Endodermal cell (in vitro differentiated cells): ENCODE measurements at regions not wholly inside any gene's neighbourhood (a gene's known extent, or its start where the extent isn't known, plus 50 kb on each side); places are given as distances from the start of the nearest gene placed in this dataset.

Experiments used
- DNase-seq: peaks from one replicate; pipeline ENCODE4 v3.0.0-alpha.2; 2017
- H3K27ac ChIP-seq: 2 replicates; pipeline ENCODE4 v1.5.1; 2013; ENCODE audit warnings: mild to moderate bottlenecking, low read depth, low read length, moderate library complexity
- H3K27me3 ChIP-seq: 2 replicates; pipeline ENCODE4 v1.6.1; 2013; ENCODE audit warnings: mild to moderate bottlenecking, low read length, moderate library complexity; ENCODE audit not compliant: insufficient read depth, control insufficient read depth, poor library complexity, severe bottlenecking
- H3K36me3 ChIP-seq: 2 replicates; pipeline ENCODE4 v1.7.0; 2013; ENCODE audit warnings: mild to moderate bottlenecking, low read length, moderate library complexity; ENCODE audit not compliant: control insufficient read depth, insufficient read depth
- H3K4me1 ChIP-seq: one replicate; pipeline ENCODE4 v1.7.0; 2013; ENCODE audit warnings: low read length; ENCODE audit not compliant: control insufficient read depth, insufficient read depth
- H3K4me3 ChIP-seq: 2 replicates; pipeline ENCODE4 v1.5.1; 2013; ENCODE audit warnings: mild to moderate bottlenecking, low read length, moderate library complexity
- H3K9ac ChIP-seq: 2 replicates; pipeline ENCODE4 v1.6.1; 2013; ENCODE audit warnings: mild to moderate bottlenecking, low read length, moderate library complexity; ENCODE audit not compliant: poor library complexity, severe bottlenecking; ENCODE audit errors: extremely low read depth
- H3K9me3 ChIP-seq: 2 replicates; pipeline ENCODE4 v1.6.1; 2013; ENCODE audit warnings: mild to moderate bottlenecking, low read length, moderate library complexity; ENCODE audit not compliant: control insufficient read depth
- H3K27ac Mint-ChIP-seq: 2 replicates; pipeline ENCODE4 v1.8.0; 2020; ENCODE audit warnings: mixed read lengths
- H3K27me3 Mint-ChIP-seq: 2 replicates; pipeline ENCODE4 v1.8.0; 2021; ENCODE audit warnings: mild to moderate bottlenecking, mixed read lengths; ENCODE audit not compliant: insufficient read depth
- H3K36me3 Mint-ChIP-seq: 2 replicates; pipeline ENCODE4 v1.8.0; 2020; ENCODE audit warnings: low read depth, mixed read lengths
- H3K4me1 Mint-ChIP-seq: 2 replicates; pipeline ENCODE4 v1.8.0; 2020; ENCODE audit warnings: mixed read lengths
- H3K4me3 Mint-ChIP-seq: 2 replicates; pipeline ENCODE4 v1.8.0; 2020; ENCODE audit warnings: mild to moderate bottlenecking, moderate library complexity, mixed read lengths
- H3K9me3 Mint-ChIP-seq: 2 replicates; pipeline ENCODE4 v1.8.0; 2020; ENCODE audit warnings: mild to moderate bottlenecking, mixed read lengths
- CTCF ChIP-seq: fragments of 200-600 bp; sonication (generic); conservative IDR thresholded peaks from 2 replicates; pipeline ENCODE4 v1.5.0; 2021; ENCODE audit warnings: antibody characterized with exemption, mild to moderate bottlenecking
- WGBS, 2 experiments: methylation state at CpG; one replicate each; pipeline versions ENCODE4 v1.1.5 to v1.1.7; 2013; ENCODE audit warnings: missing lambda C conversion rate in 2 of 2, mixed read lengths in 1 of 2; ENCODE audit not compliant: insufficient coverage in 1 of 2, insufficient read length in 1 of 2; 5-methylcytosine and 5-hydroxymethylcytosine counted together

GRCh38 chr11:110795112-110795624 is 82.9 kb upstream of the ARHGAP20 start:
- Histone ChIP-seq H3K4me1 (no peaks in the 10 kb centered on the region), H3K4me3 (no peak overlapping the region), H3K9ac (no peak overlapping the region), H3K36me3 (no peaks in the 10 kb centered on the region), H3K27me3 (no peaks in the 10 kb centered on the region), H3K27ac (no peak overlapping the region), H3K9me3 (no peaks in the 10 kb centered on the region)
- Mint-ChIP-seq H3K36me3 (no peaks in the 10 kb centered on the region), H3K27ac (no peak overlapping the region), H3K27me3 (no peaks in the 10 kb centered on the region), H3K9me3 (no peaks in the 10 kb centered on the region), H3K4me1 (no peaks in the 10 kb centered on the region), H3K4me3 (no peak overlapping the region)
- TF ChIP-seq CTCF = no peak
- WGBS, 2 experiments = 83% methylated on average over 1 of the region's 1 CpG; no CpG with 5 or more reads in 1 of the 2 experiments
- DNase-seq = no peak

- H3K27ac ChIP-seq = no peak overlapping the region
- no peak overlapping the region for H3K9ac ChIP-seq
- Mint-ChIP-seq H3K4me1 (no peaks in the 10 kb centered on the region), H3K27me3 (peaks cover 4% of the 10 kb centered on the region), H3K27ac (peak overlapping the region; percentile 12), H3K4me3 (no peak overlapping the region), H3K36me3 (no peaks in the 10 kb centered on the region), H3K9me3 (no peaks in the 10 kb centered on the region)
- H3K27me3 ChIP-seq = no peaks in the 10 kb centered on the region
- 88 to 95% methylated on average over 3 to 4 of the region's 4 CpGs for WGBS, 2 experiments
- H3K4me3 ChIP-seq = no peak overlapping the region
- no peaks in the 10 kb centered on the region for H3K36me3 ChIP-seq
- TF ChIP-seq CTCF = no peak
- H3K9me3 ChIP-seq = no peaks in the 10 kb centered on the region
- DNase-seq = no peak
- no peaks in the 10 kb centered on the region for H3K4me1 ChIP-seq
Measured at GRCh38 chr11:110793556-110793955, 81.3 kb upstream of the ARHGAP20 start.

- Histone ChIP-seq H3K36me3 (no peaks in the 10 kb centered on the region), H3K4me3 (no peak overlapping the region), H3K9me3 (no peaks in the 10 kb centered on the region), H3K4me1 (no peaks in the 10 kb centered on the region), H3K9ac (no peak overlapping the region), H3K27me3 (no peaks in the 10 kb centered on the region), H3K27ac (no peak overlapping the region)
- Mint-ChIP-seq H3K4me1 (no peaks in the 10 kb centered on the region), H3K4me3 (no peak overlapping the region), H3K9me3 (peaks cover 3% of the 10 kb centered on the region), H3K27me3 (peaks cover 6% of the 10 kb centered on the region), H3K27ac (no peak overlapping the region), H3K36me3 (no peaks in the 10 kb centered on the region)
- no peak for TF ChIP-seq CTCF
- 91 to 100% methylated on average over 1 of the region's 1 CpG for WGBS, 2 experiments
- no peak for DNase-seq
Measured at GRCh38 chr11:110791621-110792020, 79.4 kb upstream of the ARHGAP20 start.
